ENCODE measurements at regions not wholly inside any gene's neighbourhood (a gene's known extent, or its start where the extent isn't known, plus 50 kb on each side); places are given as distances from the start of the nearest gene placed in this dataset.
A peak's percentile ranks its signal among the peaks of the same experiment; 100 is the strongest.

GRCh38 chr18:40739029-40739428 is 1216.0 kb upstream of the PIK3C3 start:
- H3K4me3 ChIP-seq (ENCODE audit: low read length in 2 of 2): no peak overlapping the region
- WGBS: 86% methylated on average over 1 of the region's 1 CpG
- no peaks in the 10 kb centered on the region for H3K36me3 ChIP-seq (ENCODE audit: control insufficient read depth in 2 of 2, insufficient read depth in 2 of 2, low read length in 1 of 2)
- DNase-seq (ENCODE audit: low read depth in 6 of 9, low spot score in 9 of 9): no peak
- H3K27ac ChIP-seq (ENCODE audit: low read depth in 1 of 2, low read length in 1 of 2): no peak overlapping the region
- H3K27me3 ChIP-seq (ENCODE audit: control insufficient read depth in 2 of 2, insufficient read depth in 1 of 2, low read length in 1 of 2): no peaks in the 10 kb centered on the region
- no peaks in the 10 kb centered on the region for H3K9me3 ChIP-seq (ENCODE audit: control insufficient read depth in 2 of 2, insufficient read depth in 1 of 2, low read length in 1 of 2)
- H3K4me1 ChIP-seq (ENCODE audit: control insufficient read depth in 2 of 2, insufficient read depth in 2 of 2, low read length in 2 of 2): no peaks in the 10 kb centered on the region

DNA sequence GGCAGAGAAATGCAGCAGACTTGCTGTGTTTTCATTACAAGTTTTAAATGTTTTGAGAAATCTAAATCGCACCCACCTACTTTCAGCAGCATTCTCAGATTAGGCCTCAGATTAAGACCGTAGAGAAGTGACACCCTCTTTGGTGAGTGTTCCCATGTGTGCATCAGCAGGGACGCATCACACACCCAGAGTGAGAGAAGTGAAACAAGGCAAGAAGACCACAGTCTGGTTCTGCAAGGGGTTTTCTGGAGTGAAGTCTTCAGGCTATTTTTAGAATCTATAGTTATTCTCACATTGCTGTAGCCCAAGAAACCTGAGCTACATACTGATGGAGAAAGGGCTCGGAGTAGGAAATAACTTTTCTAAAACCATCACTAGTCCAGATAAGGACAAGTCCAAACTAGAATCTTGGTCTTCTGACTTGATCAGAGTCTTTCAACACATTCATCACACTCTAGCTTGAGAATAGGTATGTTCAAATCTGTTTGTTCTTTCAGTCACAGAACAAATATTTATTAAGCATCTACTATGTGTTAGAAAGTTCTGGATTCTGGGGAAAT is 1216.6 kb upstream of the PIK3C3 start:
- 96% methylated on average over 4 of the region's 4 CpGs for WGBS
- peak in 1 of 9 donors; percentile 1 for DNase-seq (ENCODE audit: low read depth in 6 of 9, low spot score in 9 of 9)
- Histone ChIP-seq H3K27ac (ENCODE audit: low read depth in 1 of 2, low read length in 1 of 2) (no peak overlapping the region), H3K4me3 (ENCODE audit: low read length in 2 of 2) (no peak overlapping the region), H3K9me3 (ENCODE audit: control insufficient read depth in 2 of 2, insufficient read depth in 1 of 2, low read length in 1 of 2) (no peaks in the 10 kb centered on the region), H3K27me3 (ENCODE audit: control insufficient read depth in 2 of 2, insufficient read depth in 1 of 2, low read length in 1 of 2) (no peaks in the 10 kb centered on the region), H3K36me3 (ENCODE audit: control insufficient read depth in 2 of 2, insufficient read depth in 2 of 2, low read length in 1 of 2) (no peaks in the 10 kb centered on the region), H3K4me1 (ENCODE audit: control insufficient read depth in 2 of 2, insufficient read depth in 2 of 2, low read length in 2 of 2) (no peaks in the 10 kb centered on the region)

DNA sequence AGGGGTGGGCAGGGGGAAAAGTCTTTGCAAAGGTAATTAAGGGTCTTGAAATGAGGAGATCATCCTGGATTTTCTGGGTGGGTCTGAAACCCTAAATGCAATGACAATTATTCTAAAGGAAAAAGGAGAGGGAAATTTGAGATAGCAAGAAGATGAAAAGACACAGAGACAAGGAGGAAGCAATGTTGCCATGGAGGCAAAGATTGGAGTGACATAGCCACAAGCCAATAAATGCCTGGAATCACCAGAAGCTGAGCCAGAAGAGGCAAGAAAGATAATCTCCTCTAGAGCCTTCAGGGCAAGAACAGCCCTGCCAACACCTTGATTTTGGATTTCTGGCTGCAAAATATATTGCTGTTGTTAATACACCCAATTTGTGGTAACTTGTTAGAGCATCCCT is 1246.3 kb upstream of the PIK3C3 start:
- Histone ChIP-seq H3K27me3 (ENCODE audit: control insufficient read depth in 2 of 2, insufficient read depth in 1 of 2, low read length in 1 of 2) (no peaks in the 10 kb centered on the region), H3K4me1 (ENCODE audit: control insufficient read depth in 2 of 2, insufficient read depth in 2 of 2, low read length in 2 of 2) (no peaks in the 10 kb centered on the region), H3K9me3 (ENCODE audit: control insufficient read depth in 2 of 2, insufficient read depth in 1 of 2, low read length in 1 of 2) (no peaks in the 10 kb centered on the region), H3K27ac (ENCODE audit: low read depth in 1 of 2, low read length in 1 of 2) (no peak overlapping the region), H3K36me3 (ENCODE audit: control insufficient read depth in 2 of 2, insufficient read depth in 2 of 2, low read length in 1 of 2) (no peaks in the 10 kb centered on the region), H3K4me3 (ENCODE audit: low read length in 2 of 2) (no peak overlapping the region)
- no peak for DNase-seq (ENCODE audit: low read depth in 6 of 9, low spot score in 9 of 9)

GRCh38 chr18:40707797-40708196 is 1247.2 kb upstream of the PIK3C3 start:
- H3K36me3 ChIP-seq (ENCODE audit: control insufficient read depth in 2 of 2, insufficient read depth in 2 of 2, low read length in 1 of 2): no peaks in the 10 kb centered on the region
- H3K9me3 ChIP-seq (ENCODE audit: control insufficient read depth in 2 of 2, insufficient read depth in 1 of 2, low read length in 1 of 2): no peaks in the 10 kb centered on the region
- no peaks in the 10 kb centered on the region for H3K4me1 ChIP-seq (ENCODE audit: control insufficient read depth in 2 of 2, insufficient read depth in 2 of 2, low read length in 2 of 2)
- no peaks in the 10 kb centered on the region for H3K27me3 ChIP-seq (ENCODE audit: control insufficient read depth in 2 of 2, insufficient read depth in 1 of 2, low read length in 1 of 2)
- WGBS: 86% methylated on average over 1 of the region's 1 CpG
- H3K27ac ChIP-seq (ENCODE audit: low read depth in 1 of 2, low read length in 1 of 2): no peak overlapping the region
- no peak overlapping the region for H3K4me3 ChIP-seq (ENCODE audit: low read length in 2 of 2)
- no peak for DNase-seq (ENCODE audit: low read depth in 6 of 9, low spot score in 9 of 9)

DNA sequence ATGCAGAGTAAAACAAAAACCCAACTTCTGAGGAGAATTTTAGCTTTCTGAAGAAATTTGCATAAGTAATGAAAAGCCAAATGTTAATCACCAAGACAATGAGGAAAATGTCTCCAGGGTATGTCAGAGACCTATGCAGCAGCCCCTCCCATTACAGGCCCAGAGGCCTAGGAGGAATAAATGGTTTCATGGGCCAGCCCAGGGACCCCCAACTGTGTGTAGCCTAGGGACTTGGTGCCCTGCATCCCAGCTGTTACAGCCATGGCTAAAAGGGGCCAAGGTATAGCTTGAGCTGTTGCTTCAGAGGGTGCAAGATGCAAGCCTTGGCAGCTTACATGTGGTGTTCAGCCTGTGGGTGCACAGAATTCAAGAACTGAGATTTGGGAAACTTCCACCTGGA is 1256.9 kb upstream of the PIK3C3 start:
- DNase-seq (ENCODE audit: low read depth in 6 of 9, low spot score in 9 of 9): no peak
- Histone ChIP-seq H3K36me3 (ENCODE audit: control insufficient read depth in 2 of 2, insufficient read depth in 2 of 2, low read length in 1 of 2) (no peaks in the 10 kb centered on the region), H3K27me3 (ENCODE audit: control insufficient read depth in 2 of 2, insufficient read depth in 1 of 2, low read length in 1 of 2) (no peaks in the 10 kb centered on the region), H3K27ac (ENCODE audit: low read depth in 1 of 2, low read length in 1 of 2) (no peak overlapping the region), H3K9me3 (ENCODE audit: control insufficient read depth in 2 of 2, insufficient read depth in 1 of 2, low read length in 1 of 2) (peaks cover 0 to 4% of the 10 kb centered on the region in 2 donors), H3K4me1 (ENCODE audit: control insufficient read depth in 2 of 2, insufficient read depth in 2 of 2, low read length in 2 of 2) (no peaks in the 10 kb centered on the region), H3K4me3 (ENCODE audit: low read length in 2 of 2) (no peak overlapping the region)

DNA sequence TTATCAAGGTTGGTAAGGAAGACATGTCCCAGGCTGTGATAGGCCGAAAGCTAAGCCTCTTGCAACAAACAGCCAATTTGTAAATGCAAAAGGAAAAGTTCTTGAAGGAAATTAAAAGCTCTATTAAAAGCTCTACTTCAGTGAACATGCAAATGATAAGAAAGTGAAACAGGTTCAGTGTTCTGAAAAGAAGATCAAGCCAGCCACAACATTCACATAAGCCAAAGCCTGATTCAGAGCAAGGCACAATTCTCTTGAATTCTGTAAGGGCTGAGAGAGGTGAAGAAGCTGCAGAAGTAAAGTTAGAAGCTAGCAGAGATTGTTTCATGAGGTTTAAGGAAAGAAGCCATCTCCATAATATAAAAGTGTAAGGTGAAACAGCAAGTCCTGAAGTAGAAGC is 1259.5 kb upstream of the PIK3C3 start:
- Histone ChIP-seq H3K27ac (ENCODE audit: low read depth in 1 of 2, low read length in 1 of 2) (no peak overlapping the region), H3K4me1 (ENCODE audit: control insufficient read depth in 2 of 2, insufficient read depth in 2 of 2, low read length in 2 of 2) (no peaks in the 10 kb centered on the region), H3K4me3 (ENCODE audit: low read length in 2 of 2) (no peak overlapping the region), H3K9me3 (ENCODE audit: control insufficient read depth in 2 of 2, insufficient read depth in 1 of 2, low read length in 1 of 2) (peaks cover 0 to 4% of the 10 kb centered on the region in 2 donors), H3K36me3 (ENCODE audit: control insufficient read depth in 2 of 2, insufficient read depth in 2 of 2, low read length in 1 of 2) (no peaks in the 10 kb centered on the region), H3K27me3 (ENCODE audit: control insufficient read depth in 2 of 2, insufficient read depth in 1 of 2, low read length in 1 of 2) (no peaks in the 10 kb centered on the region)
- DNase-seq (ENCODE audit: low read depth in 6 of 9, low spot score in 9 of 9): no peak
- 88% methylated on average over 1 of the region's 1 CpG for WGBS

DNA sequence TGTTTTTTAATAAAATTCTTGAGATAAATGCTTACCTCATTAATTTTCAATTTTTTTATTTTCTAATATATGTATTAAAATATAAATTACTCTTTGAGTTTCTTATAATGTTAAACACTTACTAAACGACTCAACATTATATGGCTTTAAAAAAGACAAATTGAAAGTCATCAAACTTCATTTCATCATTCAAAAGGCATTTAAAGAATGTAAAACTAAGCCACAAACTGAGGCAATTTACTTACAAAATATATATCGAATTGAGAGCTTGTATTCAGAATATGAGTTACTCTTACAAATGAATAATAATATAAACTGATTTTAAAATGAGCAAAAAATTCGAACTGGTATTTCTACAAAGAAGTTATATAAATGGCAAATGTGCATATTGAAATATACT is 1262.2 kb upstream of the PIK3C3 start:
- Histone ChIP-seq H3K4me1 (ENCODE audit: control insufficient read depth in 2 of 2, insufficient read depth in 2 of 2, low read length in 2 of 2) (no peaks in the 10 kb centered on the region), H3K36me3 (ENCODE audit: control insufficient read depth in 2 of 2, insufficient read depth in 2 of 2, low read length in 1 of 2) (no peaks in the 10 kb centered on the region), H3K27me3 (ENCODE audit: control insufficient read depth in 2 of 2, insufficient read depth in 1 of 2, low read length in 1 of 2) (no peaks in the 10 kb centered on the region), H3K4me3 (ENCODE audit: low read length in 2 of 2) (no peak overlapping the region), H3K9me3 (ENCODE audit: control insufficient read depth in 2 of 2, insufficient read depth in 1 of 2, low read length in 1 of 2) (no peaks in the 10 kb centered on the region), H3K27ac (ENCODE audit: low read depth in 1 of 2, low read length in 1 of 2) (no peak overlapping the region)
- WGBS: 84% methylated on average over 3 of the region's 3 CpGs
- no peak for DNase-seq (ENCODE audit: low read depth in 6 of 9, low spot score in 9 of 9)

DNA sequence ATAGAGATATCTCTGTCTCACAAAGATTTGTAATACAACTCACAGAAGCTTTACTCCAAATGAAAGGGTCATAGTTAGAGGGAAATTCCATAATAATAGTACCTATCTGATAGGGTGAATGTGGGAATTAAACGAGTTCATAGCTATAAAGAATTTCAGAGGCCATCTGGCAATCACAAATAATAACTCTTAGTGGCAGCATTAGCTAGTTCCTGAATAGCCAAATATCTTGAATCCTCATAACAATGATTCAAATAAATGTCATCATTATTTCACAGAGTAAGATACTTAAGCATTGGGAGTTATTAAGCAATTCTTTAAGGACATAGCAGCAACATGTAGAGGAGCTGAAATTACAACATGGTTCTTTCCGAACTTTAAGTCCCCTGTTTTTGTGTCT is 1265.0 kb upstream of the PIK3C3 start:
- H3K27ac ChIP-seq (ENCODE audit: low read depth in 1 of 2, low read length in 1 of 2): no peak overlapping the region
- 83% methylated on average over 2 of the region's 2 CpGs for WGBS
- H3K9me3 ChIP-seq (ENCODE audit: control insufficient read depth in 2 of 2, insufficient read depth in 1 of 2, low read length in 1 of 2): no peaks in the 10 kb centered on the region
- H3K27me3 ChIP-seq (ENCODE audit: control insufficient read depth in 2 of 2, insufficient read depth in 1 of 2, low read length in 1 of 2): no peaks in the 10 kb centered on the region
- no peaks in the 10 kb centered on the region for H3K4me1 ChIP-seq (ENCODE audit: control insufficient read depth in 2 of 2, insufficient read depth in 2 of 2, low read length in 2 of 2)
- DNase-seq (ENCODE audit: low read depth in 6 of 9, low spot score in 9 of 9): no peak
- no peaks in the 10 kb centered on the region for H3K36me3 ChIP-seq (ENCODE audit: control insufficient read depth in 2 of 2, insufficient read depth in 2 of 2, low read length in 1 of 2)
- no peak overlapping the region for H3K4me3 ChIP-seq (ENCODE audit: low read length in 2 of 2)

GRCh38 chr18:40687399-40687798 is 1267.6 kb upstream of the PIK3C3 start:
- Histone ChIP-seq H3K9me3 (ENCODE audit: control insufficient read depth in 2 of 2, insufficient read depth in 1 of 2, low read length in 1 of 2) (peaks cover 0 to under 1% of the 10 kb centered on the region in 2 donors), H3K36me3 (ENCODE audit: control insufficient read depth in 2 of 2, insufficient read depth in 2 of 2, low read length in 1 of 2) (no peaks in the 10 kb centered on the region), H3K4me3 (ENCODE audit: low read length in 2 of 2) (no peak overlapping the region), H3K27me3 (ENCODE audit: control insufficient read depth in 2 of 2, insufficient read depth in 1 of 2, low read length in 1 of 2) (no peaks in the 10 kb centered on the region), H3K27ac (ENCODE audit: low read depth in 1 of 2, low read length in 1 of 2) (no peak overlapping the region), H3K4me1 (ENCODE audit: control insufficient read depth in 2 of 2, insufficient read depth in 2 of 2, low read length in 2 of 2) (no peaks in the 10 kb centered on the region)
- WGBS: 89% methylated on average over 2 of the region's 2 CpGs
- no peak for DNase-seq (ENCODE audit: low read depth in 6 of 9, low spot score in 9 of 9)

GRCh38 chr18:40686836-40687235 is 1268.2 kb upstream of the PIK3C3 start:
- no peaks in the 10 kb centered on the region for H3K27me3 ChIP-seq (ENCODE audit: control insufficient read depth in 2 of 2, insufficient read depth in 1 of 2, low read length in 1 of 2)
- no peak overlapping the region for H3K4me3 ChIP-seq (ENCODE audit: low read length in 2 of 2)
- H3K36me3 ChIP-seq (ENCODE audit: control insufficient read depth in 2 of 2, insufficient read depth in 2 of 2, low read length in 1 of 2): no peaks in the 10 kb centered on the region
- H3K9me3 ChIP-seq (ENCODE audit: control insufficient read depth in 2 of 2, insufficient read depth in 1 of 2, low read length in 1 of 2): peaks cover 0 to 3% of the 10 kb centered on the region in 2 donors
- WGBS: 12% methylated on average over 3 of the region's 3 CpGs
- H3K27ac ChIP-seq (ENCODE audit: low read depth in 1 of 2, low read length in 1 of 2): no peak overlapping the region
- DNase-seq (ENCODE audit: low read depth in 6 of 9, low spot score in 9 of 9): no peak
- H3K4me1 ChIP-seq (ENCODE audit: control insufficient read depth in 2 of 2, insufficient read depth in 2 of 2, low read length in 2 of 2): no peaks in the 10 kb centered on the region

All from thymus (tissue), 11 donors.